ENCODE measurements at regions not wholly inside any gene's neighbourhood (a gene's known extent, or its start where the extent isn't known, plus 50 kb on each side); places are given as distances from the start of the nearest gene placed in this dataset.

GRCh38 chr3:102259663-102260062, 175.2 kb upstream of the ZPLD1 start:
- Histone ChIP-seq H3K9ac (ENCODE audit: low read depth in 1 of 2, low read length in 2 of 2) (no peak overlapping the region), H3K4me3 (ENCODE audit: low read length in 2 of 2) (no peak overlapping the region), H3K27ac (ENCODE audit: low read depth in 2 of 2, low read length in 2 of 2) (no peak overlapping the region), H3K4me1 (ENCODE audit: control insufficient read depth in 2 of 2, insufficient read depth in 2 of 2, low read length in 2 of 2) (no peaks in the 10 kb centered on the region), H3K36me3 (ENCODE audit: control insufficient read depth in 2 of 2, insufficient read depth in 2 of 2, low read length in 2 of 2) (no peaks in the 10 kb centered on the region), H3K27me3 (ENCODE audit: control insufficient read depth in 2 of 2, insufficient read depth in 2 of 2, low read length in 2 of 2) (no peaks in the 10 kb centered on the region), H3K9me3 (ENCODE audit: control insufficient read depth in 2 of 2, low read length in 2 of 2) (no peaks in the 10 kb centered on the region)

- no peak overlapping the region for H3K27ac ChIP-seq (ENCODE audit: low read depth in 2 of 2, low read length in 2 of 2)
- no peaks in the 10 kb centered on the region for H3K27me3 ChIP-seq (ENCODE audit: control insufficient read depth in 2 of 2, insufficient read depth in 2 of 2, low read length in 2 of 2)
- no peaks in the 10 kb centered on the region for H3K9me3 ChIP-seq (ENCODE audit: control insufficient read depth in 2 of 2, low read length in 2 of 2)
- H3K9ac ChIP-seq (ENCODE audit: low read depth in 1 of 2, low read length in 2 of 2), result no peak overlapping the region
- H3K36me3 ChIP-seq (ENCODE audit: control insufficient read depth in 2 of 2, insufficient read depth in 2 of 2, low read length in 2 of 2), result no peaks in the 10 kb centered on the region
- H3K4me3 ChIP-seq (ENCODE audit: low read length in 2 of 2), result no peak overlapping the region
- H3K4me1 ChIP-seq (ENCODE audit: control insufficient read depth in 2 of 2, insufficient read depth in 2 of 2, low read length in 2 of 2), result no peaks in the 10 kb centered on the region
Observed at GRCh38 chr3:102265720-102266119, 169.1 kb upstream of the ZPLD1 start.

- Histone ChIP-seq H3K4me3 (ENCODE audit: low read length in 2 of 2) (no peak overlapping the region), H3K9ac (ENCODE audit: low read depth in 1 of 2, low read length in 2 of 2) (no peak overlapping the region)
Observed at GRCh38 chr3:102269406-102269805, 165.4 kb upstream of the ZPLD1 start.

GRCh38 chr3:102290241-102290640, 144.6 kb upstream of the ZPLD1 start:
- Histone ChIP-seq H3K9ac (ENCODE audit: low read depth in 1 of 2, low read length in 2 of 2) (no peak overlapping the region), H3K9me3 (ENCODE audit: control insufficient read depth in 2 of 2, low read length in 2 of 2) (no peaks in the 10 kb centered on the region), H3K27ac (ENCODE audit: low read depth in 2 of 2, low read length in 2 of 2) (no peak overlapping the region), H3K4me3 (ENCODE audit: low read length in 2 of 2) (no peak overlapping the region), H3K36me3 (ENCODE audit: control insufficient read depth in 2 of 2, insufficient read depth in 2 of 2, low read length in 2 of 2) (no peaks in the 10 kb centered on the region), H3K27me3 (ENCODE audit: control insufficient read depth in 2 of 2, insufficient read depth in 2 of 2, low read length in 2 of 2) (no peaks in the 10 kb centered on the region), H3K4me1 (ENCODE audit: control insufficient read depth in 2 of 2, insufficient read depth in 2 of 2, low read length in 2 of 2) (no peaks in the 10 kb centered on the region)

More at GRCh38 chr3:102269406-102269805, 165.4 kb upstream of the ZPLD1 start:
- Histone ChIP-seq H3K36me3 (ENCODE audit: control insufficient read depth in 2 of 2, insufficient read depth in 2 of 2, low read length in 2 of 2) (no peaks in the 10 kb centered on the region), H3K27me3 (ENCODE audit: control insufficient read depth in 2 of 2, insufficient read depth in 2 of 2, low read length in 2 of 2) (no peaks in the 10 kb centered on the region), H3K27ac (ENCODE audit: low read depth in 2 of 2, low read length in 2 of 2) (no peak overlapping the region), H3K9me3 (ENCODE audit: control insufficient read depth in 2 of 2, low read length in 2 of 2) (no peaks in the 10 kb centered on the region), H3K4me1 (ENCODE audit: control insufficient read depth in 2 of 2, insufficient read depth in 2 of 2, low read length in 2 of 2) (no peaks in the 10 kb centered on the region)

GRCh38 chr3:102295756-102296155, 139.1 kb upstream of the ZPLD1 start:
- H3K27ac ChIP-seq (ENCODE audit: low read depth in 2 of 2, low read length in 2 of 2), result no peak overlapping the region
- H3K36me3 ChIP-seq (ENCODE audit: control insufficient read depth in 2 of 2, insufficient read depth in 2 of 2, low read length in 2 of 2), result no peaks in the 10 kb centered on the region
- no peak overlapping the region for H3K9ac ChIP-seq (ENCODE audit: low read depth in 1 of 2, low read length in 2 of 2)
- H3K9me3 ChIP-seq (ENCODE audit: control insufficient read depth in 2 of 2, low read length in 2 of 2), result no peaks in the 10 kb centered on the region
- no peaks in the 10 kb centered on the region for H3K4me1 ChIP-seq (ENCODE audit: control insufficient read depth in 2 of 2, insufficient read depth in 2 of 2, low read length in 2 of 2)
- no peaks in the 10 kb centered on the region for H3K27me3 ChIP-seq (ENCODE audit: control insufficient read depth in 2 of 2, insufficient read depth in 2 of 2, low read length in 2 of 2)
- H3K4me3 ChIP-seq (ENCODE audit: low read length in 2 of 2), result no peak overlapping the region

- H3K9me3 ChIP-seq (ENCODE audit: control insufficient read depth in 2 of 2, low read length in 2 of 2), result no peaks in the 10 kb centered on the region
- no peak overlapping the region for H3K4me3 ChIP-seq (ENCODE audit: low read length in 2 of 2)
- H3K27me3 ChIP-seq (ENCODE audit: control insufficient read depth in 2 of 2, insufficient read depth in 2 of 2, low read length in 2 of 2), result no peaks in the 10 kb centered on the region
- H3K27ac ChIP-seq (ENCODE audit: low read depth in 2 of 2, low read length in 2 of 2), result no peak overlapping the region
- no peaks in the 10 kb centered on the region for H3K36me3 ChIP-seq (ENCODE audit: control insufficient read depth in 2 of 2, insufficient read depth in 2 of 2, low read length in 2 of 2)
- H3K9ac ChIP-seq (ENCODE audit: low read depth in 1 of 2, low read length in 2 of 2), result no peak overlapping the region
- H3K4me1 ChIP-seq (ENCODE audit: control insufficient read depth in 2 of 2, insufficient read depth in 2 of 2, low read length in 2 of 2), result no peaks in the 10 kb centered on the region
Observed at GRCh38 chr3:102297072-102297658, 137.7 kb upstream of the ZPLD1 start.

GRCh38 chr3:102299125-102299877, 135.5 kb upstream of the ZPLD1 start:
- Histone ChIP-seq H3K4me3 (ENCODE audit: low read length in 2 of 2) (no peak overlapping the region), H3K9me3 (ENCODE audit: control insufficient read depth in 2 of 2, low read length in 2 of 2) (no peaks in the 10 kb centered on the region), H3K27me3 (ENCODE audit: control insufficient read depth in 2 of 2, insufficient read depth in 2 of 2, low read length in 2 of 2) (no peaks in the 10 kb centered on the region), H3K27ac (ENCODE audit: low read depth in 2 of 2, low read length in 2 of 2) (no peak overlapping the region), H3K36me3 (ENCODE audit: control insufficient read depth in 2 of 2, insufficient read depth in 2 of 2, low read length in 2 of 2) (no peaks in the 10 kb centered on the region), H3K9ac (ENCODE audit: low read depth in 1 of 2, low read length in 2 of 2) (no peak overlapping the region), H3K4me1 (ENCODE audit: control insufficient read depth in 2 of 2, insufficient read depth in 2 of 2, low read length in 2 of 2) (no peaks in the 10 kb centered on the region)

GRCh38 chr3:102301155-102301880, 133.5 kb upstream of the ZPLD1 start:
- no peak overlapping the region for H3K27ac ChIP-seq (ENCODE audit: low read depth in 2 of 2, low read length in 2 of 2)
- H3K9me3 ChIP-seq (ENCODE audit: control insufficient read depth in 2 of 2, low read length in 2 of 2), result no peaks in the 10 kb centered on the region
- H3K4me1 ChIP-seq (ENCODE audit: control insufficient read depth in 2 of 2, insufficient read depth in 2 of 2, low read length in 2 of 2), result no peaks in the 10 kb centered on the region
- no peak overlapping the region for H3K9ac ChIP-seq (ENCODE audit: low read depth in 1 of 2, low read length in 2 of 2)
- no peaks in the 10 kb centered on the region for H3K27me3 ChIP-seq (ENCODE audit: control insufficient read depth in 2 of 2, insufficient read depth in 2 of 2, low read length in 2 of 2)
- H3K4me3 ChIP-seq (ENCODE audit: low read length in 2 of 2), result no peak overlapping the region
- no peaks in the 10 kb centered on the region for H3K36me3 ChIP-seq (ENCODE audit: control insufficient read depth in 2 of 2, insufficient read depth in 2 of 2, low read length in 2 of 2)

GRCh38 chr3:102302020-102302419, 132.8 kb upstream of the ZPLD1 start:
- Histone ChIP-seq H3K36me3 (ENCODE audit: control insufficient read depth in 2 of 2, insufficient read depth in 2 of 2, low read length in 2 of 2) (no peaks in the 10 kb centered on the region), H3K9ac (ENCODE audit: low read depth in 1 of 2, low read length in 2 of 2) (no peak overlapping the region), H3K27ac (ENCODE audit: low read depth in 2 of 2, low read length in 2 of 2) (no peak overlapping the region), H3K4me3 (ENCODE audit: low read length in 2 of 2) (no peak overlapping the region), H3K27me3 (ENCODE audit: control insufficient read depth in 2 of 2, insufficient read depth in 2 of 2, low read length in 2 of 2) (no peaks in the 10 kb centered on the region), H3K9me3 (ENCODE audit: control insufficient read depth in 2 of 2, low read length in 2 of 2) (no peaks in the 10 kb centered on the region), H3K4me1 (ENCODE audit: control insufficient read depth in 2 of 2, insufficient read depth in 2 of 2, low read length in 2 of 2) (no peaks in the 10 kb centered on the region)

GRCh38 chr3:102304550-102304949, 130.3 kb upstream of the ZPLD1 start:
- Histone ChIP-seq H3K9me3 (ENCODE audit: control insufficient read depth in 2 of 2, low read length in 2 of 2) (no peaks in the 10 kb centered on the region), H3K9ac (ENCODE audit: low read depth in 1 of 2, low read length in 2 of 2) (no peak overlapping the region), H3K4me3 (ENCODE audit: low read length in 2 of 2) (no peak overlapping the region), H3K4me1 (ENCODE audit: control insufficient read depth in 2 of 2, insufficient read depth in 2 of 2, low read length in 2 of 2) (no peaks in the 10 kb centered on the region), H3K36me3 (ENCODE audit: control insufficient read depth in 2 of 2, insufficient read depth in 2 of 2, low read length in 2 of 2) (no peaks in the 10 kb centered on the region), H3K27me3 (ENCODE audit: control insufficient read depth in 2 of 2, insufficient read depth in 2 of 2, low read length in 2 of 2) (no peaks in the 10 kb centered on the region), H3K27ac (ENCODE audit: low read depth in 2 of 2, low read length in 2 of 2) (no peak overlapping the region)
